SU-DHL-6 (cell line): ENCODE measurements at regions not wholly inside any gene's neighbourhood (a gene's known extent, or its start where the extent isn't known, plus 50 kb on each side); places are given as distances from the start of the nearest gene placed in this dataset.

Source experiments
- EZH2phosphoT487 ChIP-seq: fragments of 200-600 bp; sonication (generic), shearing (Covaris generic); conservative IDR thresholded peaks from 2 replicates; pipeline ENCODE4 v1.6.1; 2018; ENCODE audit warnings: mild to moderate bottlenecking, antibody characterized with exemption, low read length, moderate library complexity, mixed read lengths
- TF ChIP-seq, protein P1 (sequence below): fragments of 200-600 bp; sonication (generic); IDR thresholded peaks from one replicate; pipeline ENCODE4 v1.5.1; 2017; ENCODE audit warnings: antibody characterized with exemption, mild to moderate bottlenecking, low read length, moderate library complexity; ENCODE audit not compliant: insufficient read depth, poor library complexity, severe bottlenecking

DNA sequence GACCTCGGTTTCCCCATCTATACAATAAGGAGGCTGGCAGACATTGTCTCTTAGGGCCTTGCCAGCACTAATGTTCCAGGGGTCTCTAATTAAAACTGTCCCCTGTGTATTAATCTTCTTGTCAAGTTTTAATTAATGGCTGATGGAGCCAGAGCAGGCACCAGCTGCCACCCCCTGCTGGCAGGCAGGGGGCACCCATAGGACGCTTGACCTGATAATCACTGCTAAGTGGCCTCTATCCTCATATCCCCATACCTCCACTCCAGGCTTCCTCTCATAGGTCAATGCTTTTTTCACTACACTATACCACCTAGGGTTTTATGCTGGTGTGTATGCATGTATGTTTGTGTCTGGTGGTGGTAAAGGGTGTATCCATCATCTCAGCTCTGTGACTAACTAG, 89.4 kb downstream of the EFNB1 start:
- TF ChIP-seq EZH2phosphoT487, result no peak
- TF ChIP-seq, protein P1, sequence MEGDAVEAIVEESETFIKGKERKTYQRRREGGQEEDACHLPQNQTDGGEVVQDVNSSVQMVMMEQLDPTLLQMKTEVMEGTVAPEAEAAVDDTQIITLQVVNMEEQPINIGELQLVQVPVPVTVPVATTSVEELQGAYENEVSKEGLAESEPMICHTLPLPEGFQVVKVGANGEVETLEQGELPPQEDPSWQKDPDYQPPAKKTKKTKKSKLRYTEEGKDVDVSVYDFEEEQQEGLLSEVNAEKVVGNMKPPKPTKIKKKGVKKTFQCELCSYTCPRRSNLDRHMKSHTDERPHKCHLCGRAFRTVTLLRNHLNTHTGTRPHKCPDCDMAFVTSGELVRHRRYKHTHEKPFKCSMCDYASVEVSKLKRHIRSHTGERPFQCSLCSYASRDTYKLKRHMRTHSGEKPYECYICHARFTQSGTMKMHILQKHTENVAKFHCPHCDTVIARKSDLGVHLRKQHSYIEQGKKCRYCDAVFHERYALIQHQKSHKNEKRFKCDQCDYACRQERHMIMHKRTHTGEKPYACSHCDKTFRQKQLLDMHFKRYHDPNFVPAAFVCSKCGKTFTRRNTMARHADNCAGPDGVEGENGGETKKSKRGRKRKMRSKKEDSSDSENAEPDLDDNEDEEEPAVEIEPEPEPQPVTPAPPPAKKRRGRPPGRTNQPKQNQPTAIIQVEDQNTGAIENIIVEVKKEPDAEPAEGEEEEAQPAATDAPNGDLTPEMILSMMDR, result no peak
